ENCODE measurements at regions not wholly inside any gene's neighbourhood (a gene's known extent, or its start where the extent isn't known, plus 50 kb on each side); places are given as distances from the start of the nearest gene placed in this dataset.

DNA sequence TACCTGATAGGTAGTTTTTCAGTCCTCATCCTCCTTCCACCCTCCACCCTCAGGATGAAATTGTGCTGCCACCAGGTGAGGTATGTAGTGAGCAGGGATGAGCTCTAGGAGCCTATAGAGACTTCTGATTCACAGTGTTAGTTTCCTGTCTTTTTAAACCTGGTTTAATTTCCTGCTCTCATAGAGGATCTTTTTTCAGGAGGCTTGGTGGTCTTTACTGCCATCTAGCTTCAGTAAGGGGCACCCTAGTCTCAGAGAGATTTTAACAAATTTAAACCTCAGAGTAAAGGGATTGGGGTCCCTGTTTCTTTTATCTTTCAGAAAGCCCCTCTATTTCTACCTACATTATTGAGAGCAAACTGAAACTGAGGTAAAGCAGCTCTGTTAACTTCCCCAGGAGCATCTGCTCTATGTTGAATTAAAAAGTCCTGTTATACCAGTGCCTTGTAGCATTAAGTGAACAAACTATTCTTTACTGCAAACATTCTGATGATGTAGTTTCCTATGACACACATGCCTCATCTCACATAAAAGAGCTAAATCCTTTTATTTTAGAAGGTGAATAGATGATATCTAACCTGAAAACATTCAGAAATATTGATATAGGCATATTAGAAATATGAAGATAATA lies 172.2 kb upstream of the DDHD1 start:
- no peak for TF ChIP-seq BRD4 (IDR thresholded peaks at IDR 0.05)
- TF ChIP-seq MAZ (CRISPR knock-in tag; conservative IDR thresholded peaks at IDR 0.05 in 1 of 2, IDR thresholded peaks at IDR 0.05 in 1 of 2): no peak
- TF ChIP-seq, protein P1, sequence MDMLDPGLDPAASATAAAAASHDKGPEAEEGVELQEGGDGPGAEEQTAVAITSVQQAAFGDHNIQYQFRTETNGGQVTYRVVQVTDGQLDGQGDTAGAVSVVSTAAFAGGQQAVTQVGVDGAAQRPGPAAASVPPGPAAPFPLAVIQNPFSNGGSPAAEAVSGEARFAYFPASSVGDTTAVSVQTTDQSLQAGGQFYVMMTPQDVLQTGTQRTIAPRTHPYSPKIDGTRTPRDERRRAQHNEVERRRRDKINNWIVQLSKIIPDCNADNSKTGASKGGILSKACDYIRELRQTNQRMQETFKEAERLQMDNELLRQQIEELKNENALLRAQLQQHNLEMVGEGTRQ (CRISPR knock-in tag; IDR thresholded peaks at IDR 0.05): no peak
- TF ChIP-seq, protein P2, sequence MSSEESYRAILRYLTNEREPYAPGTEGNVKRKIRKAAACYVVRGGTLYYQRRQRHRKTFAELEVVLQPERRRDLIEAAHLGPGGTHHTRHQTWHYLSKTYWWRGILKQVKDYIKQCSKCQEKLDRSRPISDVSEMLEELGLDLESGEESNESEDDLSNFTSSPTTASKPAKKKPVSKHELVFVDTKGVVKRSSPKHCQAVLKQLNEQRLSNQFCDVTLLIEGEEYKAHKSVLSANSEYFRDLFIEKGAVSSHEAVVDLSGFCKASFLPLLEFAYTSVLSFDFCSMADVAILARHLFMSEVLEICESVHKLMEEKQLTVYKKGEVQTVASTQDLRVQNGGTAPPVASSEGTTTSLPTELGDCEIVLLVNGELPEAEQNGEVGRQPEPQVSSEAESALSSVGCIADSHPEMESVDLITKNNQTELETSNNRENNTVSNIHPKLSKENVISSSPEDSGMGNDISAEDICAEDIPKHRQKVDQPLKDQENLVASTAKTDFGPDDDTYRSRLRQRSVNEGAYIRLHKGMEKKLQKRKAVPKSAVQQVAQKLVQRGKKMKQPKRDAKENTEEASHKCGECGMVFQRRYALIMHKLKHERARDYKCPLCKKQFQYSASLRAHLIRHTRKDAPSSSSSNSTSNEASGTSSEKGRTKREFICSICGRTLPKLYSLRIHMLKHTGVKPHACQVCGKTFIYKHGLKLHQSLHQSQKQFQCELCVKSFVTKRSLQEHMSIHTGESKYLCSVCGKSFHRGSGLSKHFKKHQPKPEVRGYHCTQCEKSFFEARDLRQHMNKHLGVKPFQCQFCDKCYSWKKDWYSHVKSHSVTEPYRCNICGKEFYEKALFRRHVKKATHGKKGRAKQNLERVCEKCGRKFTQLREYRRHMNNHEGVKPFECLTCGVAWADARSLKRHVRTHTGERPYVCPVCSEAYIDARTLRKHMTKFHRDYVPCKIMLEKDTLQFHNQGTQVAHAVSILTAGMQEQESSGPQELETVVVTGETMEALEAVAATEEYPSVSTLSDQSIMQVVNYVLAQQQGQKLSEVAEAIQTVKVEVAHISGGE (CRISPR knock-in tag; IDR thresholded peaks at IDR 0.05): no peak
